Pancreas (tissue), 10 donors: ENCODE measurements at regions not wholly inside any gene's neighbourhood (a gene's known extent, or its start where the extent isn't known, plus 50 kb on each side); places are given as distances from the start of the nearest gene placed in this dataset.

Experiments
- ATAC-seq, 4 donors: fragments of 200-7000 bp; cut with Tn5 transposase; one replicate each; pipeline versions ENCODE4 v1.8.0 to v1.9.1; 2020; ENCODE audit warnings: mild to moderate bottlenecking in 4 of 4, moderate library complexity in 4 of 4
- DNase-seq, 6 donors: peaks; one replicate each; pipeline ENCODE4 v3.0.0-alpha.2; 2020
- FAIRE-seq: peaks from 2 replicates; lab custom pipeline; 2012; peaks lifted over from hg19 to GRCh38; lab: Jason Lieb, UNC
- H3K27ac ChIP-seq, 4 donors: fragments of 200-600 bp; sonication (generic); 1 replicate in 3 of 4; 2 replicates in 1 of 4; pipeline versions ENCODE4 v1.5.0 to v1.8.0; 2020
- H3K27me3 ChIP-seq, 4 donors: fragments of 200-600 bp; one replicate each; pipeline ENCODE4 v1.8.0; 2021
- H3K36me3 ChIP-seq, 3 donors: fragments of 200-600 bp; sonication (generic) in 1 of 3; one replicate each; pipeline versions ENCODE4 v1.5.0 to v1.8.0; 2020 to 2021
- H3K4me1 ChIP-seq, 3 donors: fragments of 200-600 bp; one replicate each; pipeline ENCODE4 v1.8.0; 2021
- H3K4me3 ChIP-seq, 4 donors: fragments of 200-600 bp; sonication (generic) in 2 of 4; one replicate each; pipeline versions ENCODE4 v1.5.0 to v1.8.0; 2020 to 2021
- H3K9me3 ChIP-seq, 4 donors: fragments of 200-600 bp; one replicate each; pipeline ENCODE4 v1.8.0; 2021
- WGBS, 2 donors: extraction: QIAGEN DNeasy Blood & Tissue Kit; methylation state at CpG; one replicate each; pipeline ENCODE4 v1.1.7; 2013; 5-methylcytosine and 5-hydroxymethylcytosine counted together
- intact Hi-C, 3 donors: fragments of 100-400 bp; cut with DNase I; formaldehyde crosslinking; loops; one replicate each; pipeline versions ENCODE4 v1.11.1 to v1.14.2; 2022
- TF ChIP-seq, protein P1 (sequence below), 4 donors: fragments of 200-600 bp; sonication (generic) in 3 of 4; IDR thresholded peaks; one replicate each; pipeline versions ENCODE4 v1.5.0 to v1.8.0; 2021; ENCODE audit warnings: antibody characterized with exemption in 4 of 4
- donor health status: healthy with polysubstance abuse.
- donor health status: DM: no; HTN: no; CAD: no; lungs with moderate emphysema.
- donor health status: DM: no; HTN: no; CAD: no.
- donor health status: control.
- donor health status: control.
- donor health status: Bipolar disorder and iron deficiency.
- donor health status: DM: yes; HTN: yes; CAD: no.
- donor health status: DM: no; HTN: no; CAD: no.
- donor health status: DM: no; HTN: no; CAD: no.
- donor health status: DM: yes; HTN: yes; CAD: no.

DNA sequence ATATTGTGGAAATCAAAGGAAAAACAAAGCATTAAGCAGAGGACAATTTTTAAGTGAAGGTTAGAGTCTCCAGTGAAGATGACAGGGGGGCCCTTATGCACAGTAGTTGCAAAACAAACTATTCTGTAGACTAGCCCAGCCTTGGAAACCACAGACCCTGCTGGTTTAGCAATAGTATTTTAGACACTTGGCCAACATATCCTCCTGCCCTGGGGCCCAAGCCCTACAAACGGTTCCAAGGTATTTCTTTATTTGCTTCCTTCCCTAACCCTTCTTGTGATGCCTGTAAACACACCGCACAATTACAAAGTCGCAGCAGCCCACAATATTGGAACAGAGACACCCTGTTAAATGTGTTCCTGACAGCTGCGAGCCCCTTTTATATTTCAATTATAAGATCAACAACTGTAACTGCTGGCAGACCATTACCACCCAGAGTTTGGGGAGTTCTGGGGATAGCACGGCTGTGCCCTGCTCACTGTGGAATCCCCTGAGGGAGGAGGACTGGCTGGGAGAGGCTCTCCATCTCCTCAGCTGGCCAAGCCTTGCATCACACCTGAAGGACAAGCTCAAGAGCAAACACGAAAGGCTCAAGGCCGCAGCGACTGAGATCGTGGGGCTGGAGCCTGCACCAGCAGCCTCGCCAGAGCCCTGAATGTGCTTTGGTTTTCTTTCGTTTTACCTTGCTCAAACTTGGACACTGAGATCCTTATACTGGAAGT is 282.2 kb upstream of the ATP5MC3 start:
- intact Hi-C loops: no loop called here

DNA sequence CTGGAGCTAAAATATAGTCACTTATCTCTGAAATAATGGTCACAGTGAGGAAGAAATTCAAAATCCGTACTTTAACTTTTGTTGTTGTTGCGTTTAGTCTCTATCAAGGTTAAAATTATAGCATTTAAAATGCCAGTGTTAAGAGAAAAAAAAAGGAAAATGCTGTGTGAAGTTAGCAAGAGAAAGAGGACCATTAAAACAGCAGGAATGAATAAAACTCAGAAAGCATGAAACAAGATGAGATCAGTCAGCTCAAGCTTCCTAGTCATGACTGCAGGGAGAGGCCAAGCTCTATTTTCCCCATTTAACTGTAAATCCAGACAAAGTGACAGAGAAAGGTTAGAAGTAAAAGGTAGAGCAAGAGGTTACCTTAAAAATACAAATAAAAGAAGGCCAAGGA is 281.7 kb upstream of the ATP5MC3 start:
- FAIRE-seq (no peak), ATAC-seq (no peak), DNase-seq (no peak)
- no peak overlapping the region for H3K27ac ChIP-seq
- TF ChIP-seq, protein P1, sequence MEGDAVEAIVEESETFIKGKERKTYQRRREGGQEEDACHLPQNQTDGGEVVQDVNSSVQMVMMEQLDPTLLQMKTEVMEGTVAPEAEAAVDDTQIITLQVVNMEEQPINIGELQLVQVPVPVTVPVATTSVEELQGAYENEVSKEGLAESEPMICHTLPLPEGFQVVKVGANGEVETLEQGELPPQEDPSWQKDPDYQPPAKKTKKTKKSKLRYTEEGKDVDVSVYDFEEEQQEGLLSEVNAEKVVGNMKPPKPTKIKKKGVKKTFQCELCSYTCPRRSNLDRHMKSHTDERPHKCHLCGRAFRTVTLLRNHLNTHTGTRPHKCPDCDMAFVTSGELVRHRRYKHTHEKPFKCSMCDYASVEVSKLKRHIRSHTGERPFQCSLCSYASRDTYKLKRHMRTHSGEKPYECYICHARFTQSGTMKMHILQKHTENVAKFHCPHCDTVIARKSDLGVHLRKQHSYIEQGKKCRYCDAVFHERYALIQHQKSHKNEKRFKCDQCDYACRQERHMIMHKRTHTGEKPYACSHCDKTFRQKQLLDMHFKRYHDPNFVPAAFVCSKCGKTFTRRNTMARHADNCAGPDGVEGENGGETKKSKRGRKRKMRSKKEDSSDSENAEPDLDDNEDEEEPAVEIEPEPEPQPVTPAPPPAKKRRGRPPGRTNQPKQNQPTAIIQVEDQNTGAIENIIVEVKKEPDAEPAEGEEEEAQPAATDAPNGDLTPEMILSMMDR (IDR thresholded peaks at IDR 0.05): no peak
- intact Hi-C loops: no loop called here
- no peaks in the 10 kb centered on the region for H3K36me3 ChIP-seq
- no peaks in the 10 kb centered on the region for H3K27me3 ChIP-seq
- no peak overlapping the region for H3K4me3 ChIP-seq
- H3K9me3 ChIP-seq: no peaks in the 10 kb centered on the region
- 87 to 90% methylated on average over 2 of the region's 2 CpGs for WGBS, 2 donors
- no peaks in the 10 kb centered on the region for H3K4me1 ChIP-seq

More for the DNA sequence above, 282.2 kb upstream of the ATP5MC3 start:
- Histone ChIP-seq H3K9me3 (no peaks in the 10 kb centered on the region), H3K36me3 (no peaks in the 10 kb centered on the region), H3K27ac (no peak overlapping the region), H3K4me3 (no peak overlapping the region), H3K4me1 (no peaks in the 10 kb centered on the region), H3K27me3 (no peaks in the 10 kb centered on the region)
- TF ChIP-seq, protein P1 (IDR thresholded peaks at IDR 0.05): no peak
- 46 to 49% methylated on average over 11 of the region's 11 CpGs for WGBS, 2 donors
- no peak for FAIRE-seq
- ATAC-seq: no peak
- no peak for DNase-seq

DNA sequence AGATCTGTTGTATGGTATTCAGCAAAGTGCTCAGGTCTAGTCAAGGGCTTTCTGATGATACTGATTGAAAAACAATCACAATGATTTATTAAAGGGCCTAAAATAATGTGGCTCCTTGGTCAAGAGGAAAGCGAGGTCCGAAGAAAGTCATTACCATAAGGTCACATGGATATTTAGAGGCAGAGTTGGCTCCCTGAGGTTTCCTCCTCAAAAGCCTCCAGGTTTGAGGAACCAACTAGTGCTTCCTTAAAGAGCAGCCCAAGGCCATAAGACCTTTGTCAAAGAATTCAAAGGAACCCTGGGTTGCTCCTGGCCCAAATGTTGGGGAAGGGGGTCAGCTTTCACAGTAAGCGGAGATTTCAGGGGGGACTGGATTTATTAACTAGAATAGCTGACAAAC is 280.7 kb upstream of the ATP5MC3 start:
- FAIRE-seq (no peak), ATAC-seq (no peak), DNase-seq (no peak)
- intact Hi-C loops: no loop called here
- no peaks in the 10 kb centered on the region for H3K36me3 ChIP-seq
- H3K27me3 ChIP-seq: no peaks in the 10 kb centered on the region
- no peaks in the 10 kb centered on the region for H3K9me3 ChIP-seq
- H3K4me3 ChIP-seq: no peak overlapping the region
- 89 to 92% methylated on average over 3 of the region's 3 CpGs for WGBS, 2 donors
- no peak overlapping the region for H3K27ac ChIP-seq
- TF ChIP-seq, protein P1 (IDR thresholded peaks at IDR 0.05): no peak
- no peaks in the 10 kb centered on the region for H3K4me1 ChIP-seq

DNA sequence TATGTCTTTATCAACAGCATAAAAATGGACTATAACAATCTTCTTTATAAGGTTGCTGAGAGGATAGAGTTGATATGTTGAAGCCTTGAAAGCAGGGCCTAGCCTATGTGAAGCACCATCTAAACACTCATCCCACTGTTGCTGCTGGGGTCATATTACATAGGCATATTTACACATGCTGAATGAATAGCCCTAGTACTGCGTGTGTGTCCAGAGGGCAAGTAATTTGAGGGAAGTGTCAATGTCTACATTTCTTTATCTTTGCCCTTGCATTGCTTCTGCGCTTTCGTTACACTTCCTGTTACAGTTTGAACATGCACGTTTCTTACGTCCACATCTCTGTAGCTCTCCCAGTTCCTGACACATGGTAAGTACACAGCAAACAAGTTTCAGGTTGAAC is 280.3 kb upstream of the ATP5MC3 start:
- Histone ChIP-seq H3K9me3 (no peaks in the 10 kb centered on the region), H3K27ac (no peak overlapping the region), H3K27me3 (no peaks in the 10 kb centered on the region), H3K4me1 (no peaks in the 10 kb centered on the region), H3K4me3 (no peak overlapping the region), H3K36me3 (no peaks in the 10 kb centered on the region)
- no peak for ATAC-seq
- TF ChIP-seq, protein P1 (IDR thresholded peaks at IDR 0.05): no peak
- WGBS, 2 donors: 57 to 69% methylated on average over 5 of the region's 5 CpGs
- no peak for FAIRE-seq
- no peak for DNase-seq
- intact Hi-C loops: no loop called here

DNA sequence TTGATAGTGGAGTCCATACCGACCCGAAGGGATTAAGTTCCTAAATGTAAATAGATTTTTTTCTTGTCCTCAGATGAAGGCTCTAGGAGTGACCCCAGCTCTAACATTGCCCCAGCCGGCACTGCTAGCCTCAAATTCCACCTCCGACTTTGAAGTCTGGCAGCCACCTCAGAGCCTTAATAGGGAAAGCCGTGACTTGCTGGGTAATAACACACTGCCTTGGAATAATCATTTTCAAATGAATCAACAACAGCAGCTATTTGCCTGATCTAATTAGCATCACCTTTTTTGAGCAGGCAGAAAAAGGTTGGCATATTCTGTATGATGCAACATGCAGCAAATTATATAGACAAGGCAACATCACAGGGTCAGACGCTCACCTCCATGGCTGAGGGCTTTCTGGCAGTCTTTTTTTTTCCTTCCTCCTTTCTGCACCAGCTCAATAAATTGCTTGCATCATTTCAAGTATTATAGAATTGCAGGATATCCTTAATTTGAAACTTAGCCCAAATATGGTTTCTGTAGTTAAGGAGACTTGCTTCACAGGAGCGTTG is 276.5 kb upstream of the ATP5MC3 start:
- FAIRE-seq: no peak
- H3K4me1 ChIP-seq: no peaks in the 10 kb centered on the region
- no peak for ATAC-seq
- no peaks in the 10 kb centered on the region for H3K9me3 ChIP-seq
- WGBS, 2 donors: 12 to 16% methylated on average over 7 of the region's 7 CpGs
- H3K36me3 ChIP-seq: no peaks in the 10 kb centered on the region
- H3K4me3 ChIP-seq: no peak overlapping the region
- intact Hi-C loops: no loop called here
- TF ChIP-seq, protein P1 (IDR thresholded peaks at IDR 0.05): no peak
- H3K27me3 ChIP-seq: peaks cover 0 to 3% (median 0%) of the 10 kb centered on the region in 4 donors
- no peak for DNase-seq
- H3K27ac ChIP-seq: no peak overlapping the region
